ENCODE measurements at regions not wholly inside any gene's neighbourhood (a gene's known extent, or its start where the extent isn't known, plus 50 kb on each side); places are given as distances from the start of the nearest gene placed in this dataset.

DNA sequence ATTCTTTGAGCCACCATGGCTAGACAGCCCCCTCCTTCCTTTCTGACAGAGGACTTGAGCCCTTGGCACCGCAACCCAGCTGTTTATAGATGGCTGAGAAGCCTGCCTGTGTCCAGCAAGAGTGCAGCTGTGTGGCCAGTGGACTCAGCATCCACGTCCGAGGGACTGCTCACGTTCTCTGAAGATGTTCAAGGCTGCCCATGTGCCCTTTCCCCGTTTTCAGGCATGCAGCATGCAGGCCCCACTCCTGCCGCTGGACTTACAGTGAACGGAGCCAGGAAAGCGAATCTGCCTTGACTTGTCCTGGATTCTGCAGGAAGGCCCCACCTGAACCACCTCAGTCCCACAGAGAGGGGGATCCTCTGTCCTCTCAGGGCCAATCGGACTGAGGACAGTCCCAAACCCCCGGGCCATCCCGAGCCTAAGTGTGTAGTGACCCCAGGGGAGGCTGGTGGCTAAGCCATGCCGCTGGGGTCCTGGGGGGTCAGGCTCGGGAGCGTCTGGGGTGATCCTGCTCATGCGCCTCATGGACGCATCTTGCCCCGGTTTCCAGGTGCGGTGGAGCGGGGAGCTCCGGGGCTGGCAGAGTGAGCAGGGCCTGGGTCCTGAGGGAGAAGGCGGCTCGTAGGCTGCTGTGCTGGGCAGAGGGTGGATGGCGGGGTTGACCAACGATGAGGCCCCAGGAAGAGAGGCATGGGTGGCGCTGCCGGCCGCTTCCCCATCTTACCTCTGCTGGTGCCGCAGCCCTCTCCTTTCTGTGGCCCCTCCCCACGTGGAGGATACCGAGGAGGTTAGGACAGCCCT lies 170.7 kb downstream of the CTTN start:
- TF ChIP-seq CTCF (conservative IDR thresholded peaks at IDR 0.05) (no peak), EZH2 (IDR thresholded peaks at IDR 0.05; ENCODE audit: low read depth) (no peak)
